ENCODE measurements at regions not wholly inside any gene's neighbourhood (a gene's known extent, or its start where the extent isn't known, plus 50 kb on each side); places are given as distances from the start of the nearest gene placed in this dataset.

GRCh38 chr9:2286333-2286705, 271.2 kb downstream of the SMARCA2 start:
- TF ChIP-seq SP2 (IDR thresholded peaks at IDR 0.05; ENCODE audit: extremely low read depth, low read depth, low read length, poor library complexity, severe bottlenecking) (no peak), THRAP3 (IDR thresholded peaks at IDR 0.05; ENCODE audit: borderline replicate concordance) (no peak), FOXP4 (CRISPR knock-in tag; IDR thresholded peaks at IDR 0.05; ENCODE audit: borderline replicate concordance) (no peak), ADNP (tag; IDR thresholded peaks at IDR 0.05) (no peak), ZNF77 (CRISPR knock-in tag; IDR thresholded peaks at IDR 0.05) (no peak), BACH1 (tag; IDR thresholded peaks at IDR 0.05) (no peak)
